H9 (cell line): ENCODE measurements at regions not wholly inside any gene's neighbourhood (a gene's known extent, or its start where the extent isn't known, plus 50 kb on each side); places are given as distances from the start of the nearest gene placed in this dataset.

Experiments
- DNase-seq: peaks from one replicate; pipeline ENCODE4 v3.0.0-alpha.2; 2017
- H2AFZ ChIP-seq: one replicate; pipeline ENCODE4 v1.6.1; 2013; ENCODE audit warnings: mild to moderate bottlenecking, low read length, control low read depth, moderate library complexity
- H2AK5ac ChIP-seq: 2 replicates; pipeline ENCODE4 v1.6.1; 2013; ENCODE audit warnings: low read length, control low read depth, mixed read lengths; ENCODE audit not compliant: insufficient read length
- H2BK120ac ChIP-seq: one replicate; pipeline ENCODE4 v1.6.1; 2013; ENCODE audit warnings: low read depth, mild to moderate bottlenecking, low read length, control low read depth, inconsistent platforms; ENCODE audit not compliant: poor library complexity, severe bottlenecking
- H2BK12ac ChIP-seq: 2 replicates; pipeline ENCODE4 v1.6.1; 2013; ENCODE audit warnings: low read length, control low read depth, mixed read lengths, low read depth; ENCODE audit not compliant: insufficient read length
- H2BK15ac ChIP-seq: 2 replicates; pipeline ENCODE4 v1.6.1; 2013; ENCODE audit warnings: low read depth, low read length, control low read depth
- H2BK20ac ChIP-seq: one replicate; pipeline ENCODE4 v1.6.1; 2013; ENCODE audit warnings: low read depth, mild to moderate bottlenecking, low read length, control low read depth, inconsistent platforms; ENCODE audit not compliant: poor library complexity, severe bottlenecking
- H2BK5ac ChIP-seq: 2 replicates; pipeline ENCODE4 v1.6.1; 2013; ENCODE audit warnings: low read length, control low read depth, mixed read lengths; ENCODE audit not compliant: insufficient read length
- H3K14ac ChIP-seq: 2 replicates; pipeline ENCODE4 v1.6.1; 2013; ENCODE audit warnings: low read length, control low read depth; ENCODE audit not compliant: insufficient read depth
- H3K18ac ChIP-seq: 2 replicates; pipeline ENCODE4 v1.6.1; 2013; ENCODE audit warnings: low read depth, mild to moderate bottlenecking, mixed read lengths, low read length, control low read depth; ENCODE audit not compliant: insufficient read length
- H3K23ac ChIP-seq: 2 replicates; pipeline ENCODE4 v1.6.1; 2013; ENCODE audit warnings: low read length, control low read depth, mixed read lengths, low read depth; ENCODE audit not compliant: insufficient read length
- H3K23me2 ChIP-seq: 2 replicates; pipeline ENCODE4 v1.6.1; 2013; ENCODE audit warnings: low read depth, mild to moderate bottlenecking, mixed read lengths, low read length, control low read depth; ENCODE audit not compliant: insufficient read length, poor library complexity, severe bottlenecking
- H3K27ac ChIP-seq: 2 replicates; pipeline ENCODE4 v1.5.1; 2013; ENCODE audit warnings: low read length, control low read depth, mixed read lengths, low read depth; ENCODE audit not compliant: insufficient read length
- H3K27me3 ChIP-seq: 2 replicates; pipeline ENCODE4 v1.6.1; 2013; ENCODE audit warnings: low read length, control low read depth, inconsistent platforms; ENCODE audit not compliant: insufficient read depth
- H3K4ac ChIP-seq: 2 replicates; pipeline ENCODE4 v1.6.1; 2013; ENCODE audit warnings: low read depth, mild to moderate bottlenecking, control low read depth, inconsistent platforms, low read length, moderate library complexity
- H3K4me1 ChIP-seq: 2 replicates; pipeline ENCODE4 v1.6.1; 2013; ENCODE audit warnings: low read length, control low read depth, inconsistent platforms; ENCODE audit not compliant: insufficient read depth
- H3K4me2 ChIP-seq: 2 replicates; pipeline ENCODE4 v1.6.1; 2013; ENCODE audit warnings: low read length, control low read depth, mixed read lengths; ENCODE audit not compliant: insufficient read length, insufficient read depth
- H3K56ac ChIP-seq: 2 replicates; pipeline ENCODE4 v1.6.1; 2013; ENCODE audit warnings: low read depth, mild to moderate bottlenecking, mixed read lengths, low read length, control low read depth; ENCODE audit not compliant: insufficient read length
- H3K79me1 ChIP-seq: 2 replicates; pipeline ENCODE4 v1.6.1; 2013; ENCODE audit warnings: low read depth, mild to moderate bottlenecking, moderate library complexity, low read length, control low read depth, inconsistent platforms; ENCODE audit not compliant: insufficient read depth, poor library complexity, severe bottlenecking
- H3K79me2 ChIP-seq: 2 replicates; pipeline ENCODE4 v1.6.1; 2013; ENCODE audit warnings: low read length, control low read depth, inconsistent platforms; ENCODE audit not compliant: insufficient read depth
- H3K9ac ChIP-seq: 2 replicates; pipeline ENCODE4 v1.6.1; 2013; ENCODE audit warnings: low read length, control low read depth, mixed read lengths; ENCODE audit not compliant: insufficient read length; ENCODE audit errors: extremely low read depth
- H3K9me3 ChIP-seq: one replicate; pipeline ENCODE4 v1.6.1; 2013; ENCODE audit warnings: low read depth, low read length, inconsistent platforms; ENCODE audit not compliant: control insufficient read depth
- H3T11ph ChIP-seq: one replicate; pipeline ENCODE4 v1.6.1; 2013; ENCODE audit warnings: mild to moderate bottlenecking, low read length, control low read depth, inconsistent platforms
- H4K20me1 ChIP-seq: one replicate; pipeline ENCODE4 v1.6.1; 2013; ENCODE audit not compliant: control insufficient read depth, insufficient read length, insufficient read depth
- H4K5ac ChIP-seq: 2 replicates; pipeline ENCODE4 v1.6.1; 2013; ENCODE audit warnings: low read depth, mild to moderate bottlenecking, mixed read lengths, low read length, control low read depth; ENCODE audit not compliant: insufficient read length
- H4K8ac ChIP-seq: replicated peaks from 2 replicates; pipeline ENCODE4 v1.6.1; 2013; ENCODE audit warnings: low read length, control low read depth, mixed read lengths, low read depth; ENCODE audit not compliant: insufficient read length
- H4K91ac ChIP-seq: 2 replicates; pipeline ENCODE4 v1.6.1; 2013; ENCODE audit warnings: low read depth, mild to moderate bottlenecking, moderate library complexity, mixed read lengths, low read length, control low read depth; ENCODE audit not compliant: insufficient read length
- H3K27ac Mint-ChIP-seq, 3 experiments: 2 replicates in 2 of 3; 3 replicates in 1 of 3; pipeline ENCODE4 v1.8.0; 2020 to 2021; ENCODE audit warnings: mixed read lengths in 3 of 3, mild to moderate bottlenecking in 1 of 3, moderate library complexity in 1 of 3
- H3K27me3 Mint-ChIP-seq: 2 replicates; pipeline ENCODE4 v1.8.0; 2021; ENCODE audit warnings: low read depth, mild to moderate bottlenecking, moderate library complexity, mixed read lengths
- H3K36me3 Mint-ChIP-seq, 3 experiments: 2 replicates in 2 of 3; 3 replicates in 1 of 3; pipeline ENCODE4 v1.8.0; 2020 to 2021; ENCODE audit warnings: low read depth in 3 of 3, mixed read lengths in 3 of 3; ENCODE audit not compliant: insufficient read depth in 1 of 3
- H3K4me1 Mint-ChIP-seq, 2 experiments: 2 replicates each; pipeline ENCODE4 v1.8.0; 2020; ENCODE audit warnings: mixed read lengths in 2 of 2
- H3K4me3 Mint-ChIP-seq, 2 experiments: 2 replicates in 1 of 2; 3 replicates in 1 of 2; pipeline ENCODE4 v1.8.0; 2020 to 2021; ENCODE audit warnings: mild to moderate bottlenecking in 2 of 2, mixed read lengths in 2 of 2, moderate library complexity in 1 of 2
- H3K9me3 Mint-ChIP-seq, 2 experiments: 2 replicates in 1 of 2; 3 replicates in 1 of 2; pipeline ENCODE4 v1.8.0; 2020; ENCODE audit warnings: mild to moderate bottlenecking in 2 of 2, mixed read lengths in 2 of 2, moderate library complexity in 1 of 2
- CTCF ChIP-seq: fragments of 200-600 bp; sonication (generic); conservative IDR thresholded peaks from 3 replicates; pipeline ENCODE4 v1.8.0; 2021; ENCODE audit warnings: antibody characterized with exemption, mild to moderate bottlenecking
- WGBS: extraction: QIAGEN DNeasy Blood & Tissue Kit; methylation state at CpG from one replicate; pipeline ENCODE4 v1.1.7; 2013; ENCODE audit warnings: missing lambda C conversion rate, low lambda C conversion rate, mixed read lengths; ENCODE audit not compliant: insufficient read length; ENCODE audit errors: extremely low coverage; 5-methylcytosine and 5-hydroxymethylcytosine counted together

GRCh38 chr17:72025113-72025512, 95.7 kb upstream of the SOX9 start:
- no peaks in the 10 kb centered on the region for H3K79me2 ChIP-seq
- Mint-ChIP-seq H3K27me3 (peaks cover 18% of the 10 kb centered on the region), H3K4me1 (peaks cover 10 to 22% of the 10 kb centered on the region in 2 experiments), H3K4me3 (no peak overlapping the region), H3K36me3 (no peaks in the 10 kb centered on the region), H3K27ac (no peak overlapping the region), H3K9me3 (no peaks in the 10 kb centered on the region)
- no peak overlapping the region for H2BK5ac ChIP-seq
- H3K27me3 ChIP-seq: no peaks in the 10 kb centered on the region
- no peak overlapping the region for H3K27ac ChIP-seq
- H4K91ac ChIP-seq: no peak overlapping the region
- no peaks in the 10 kb centered on the region; the same call in 1 of the 2 replicates for H3K4me1 ChIP-seq
- no peaks in the 10 kb centered on the region for H3K79me1 ChIP-seq
- no peak overlapping the region for H2AFZ ChIP-seq
- no peak overlapping the region for H3K23ac ChIP-seq
- H2BK15ac ChIP-seq: no peak overlapping the region
- no CpG with 5 or more reads among the region's 5 CpGs for WGBS
- H3K4me2 ChIP-seq: no peak overlapping the region
- H4K20me1 ChIP-seq: no peaks in the 10 kb centered on the region
- H2BK120ac ChIP-seq: no peak overlapping the region
- no peak overlapping the region for H4K8ac ChIP-seq
- no peak overlapping the region for H2BK20ac ChIP-seq
- H3K4ac ChIP-seq: no peak overlapping the region
- TF ChIP-seq CTCF: no peak
- H3T11ph ChIP-seq: no peak overlapping the region
- no peak overlapping the region for H4K5ac ChIP-seq
- H3K9ac ChIP-seq: no peak overlapping the region
- H3K18ac ChIP-seq: no peak overlapping the region
- H3K9me3 ChIP-seq: no peaks in the 10 kb centered on the region
- H2BK12ac ChIP-seq: no peak overlapping the region
- no peak overlapping the region for H3K14ac ChIP-seq
- no peak overlapping the region for H2AK5ac ChIP-seq
- DNase-seq: no peak
- no peak overlapping the region for H3K56ac ChIP-seq
- H3K23me2 ChIP-seq: no peaks in the 10 kb centered on the region
